T-helper 2 cell treated with Interferon-gamma antibody and Interleukin-4, amounts not matched to agents 100 ng/mL and 5 ng/mL, for 36 hours (primary cell): ENCODE measurements at regions not wholly inside any gene's neighbourhood (a gene's known extent, or its start where the extent isn't known, plus 50 kb on each side); places are given as distances from the start of the nearest gene placed in this dataset.
"Not testable (repeated sequence)": the region's sequence is repeated elsewhere in the genome, so short reads cannot be mapped to it uniquely, and the experiment has no call there.

Source experiments
- intact Hi-C: fragments of 100-400 bp; cut with micrococcal nuclease; formaldehyde crosslinking; loops from one replicate; pipeline ENCODE4 v1.15.1; 2023

DNA sequence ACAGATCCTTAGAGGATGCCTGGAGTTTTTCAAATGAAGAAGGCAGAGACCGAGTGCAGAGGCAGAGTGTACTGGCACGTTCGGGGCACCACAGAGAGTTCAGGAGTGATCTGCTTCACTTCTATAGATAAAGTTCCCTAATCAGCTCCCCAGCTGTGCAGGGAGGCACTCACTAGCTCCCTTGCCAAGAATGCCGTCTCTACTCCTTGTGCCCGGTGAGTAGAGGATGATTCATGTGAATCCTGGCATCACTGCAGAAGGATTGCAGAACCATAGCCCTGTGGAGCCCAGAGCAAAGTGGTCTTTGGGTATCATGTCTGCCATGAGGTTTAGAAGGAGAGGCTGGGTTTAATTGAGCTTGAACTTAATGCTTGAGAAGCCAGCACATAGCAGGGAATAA is 510.1 kb upstream of the RAB6C start:
- intact Hi-C loops = no loop called here

DNA sequence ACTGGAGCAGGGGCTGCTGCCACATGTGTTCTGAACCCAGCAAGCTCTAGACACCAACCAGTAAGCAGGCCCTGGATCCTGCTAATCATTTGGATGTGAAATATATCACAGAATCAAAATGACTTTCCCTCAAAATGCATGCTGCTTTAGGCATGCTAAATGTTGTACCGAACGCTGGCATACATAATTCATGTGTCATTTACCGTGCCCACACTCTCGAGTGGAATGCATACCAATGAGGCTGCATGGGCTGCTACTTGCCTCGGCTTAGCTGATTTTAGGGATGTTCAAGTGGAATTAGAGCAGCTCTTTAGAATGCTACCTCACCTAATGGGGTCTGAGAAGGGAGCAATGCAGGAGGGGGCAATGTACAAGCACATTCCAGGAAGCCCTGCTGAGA is 509.6 kb upstream of the RAB6C start:
- intact Hi-C loops = no loop called here

DNA sequence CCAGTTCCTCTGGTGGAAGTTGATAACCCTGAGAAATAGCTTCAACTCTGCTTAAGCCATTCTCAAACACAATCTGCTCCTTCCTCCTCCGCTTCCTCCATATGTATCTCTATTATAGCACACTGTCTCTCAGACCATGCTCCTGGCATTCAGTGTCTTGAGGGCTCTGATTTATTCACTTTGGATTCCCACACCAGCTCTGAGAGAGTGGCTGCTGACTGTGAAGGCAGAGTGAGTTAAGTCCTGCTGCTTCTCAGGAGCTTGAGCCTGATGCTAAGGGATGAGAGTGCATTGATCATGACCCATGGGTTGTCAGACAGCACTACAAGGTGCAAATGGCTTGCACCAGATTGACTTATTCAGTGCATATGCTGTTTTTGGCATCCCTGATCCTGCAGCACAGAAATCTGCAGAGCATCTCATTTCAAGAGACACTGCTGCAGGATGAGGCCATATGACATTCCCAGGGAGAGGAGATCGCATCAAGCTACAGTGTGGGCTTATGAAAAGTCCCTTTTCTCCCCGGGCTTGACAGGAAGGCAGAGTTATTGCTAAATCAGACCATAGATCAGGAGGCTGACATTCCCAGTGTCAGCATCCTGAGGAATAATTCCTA is 500.5 kb upstream of the RAB6C start:
- intact Hi-C loops = no loop called here

DNA sequence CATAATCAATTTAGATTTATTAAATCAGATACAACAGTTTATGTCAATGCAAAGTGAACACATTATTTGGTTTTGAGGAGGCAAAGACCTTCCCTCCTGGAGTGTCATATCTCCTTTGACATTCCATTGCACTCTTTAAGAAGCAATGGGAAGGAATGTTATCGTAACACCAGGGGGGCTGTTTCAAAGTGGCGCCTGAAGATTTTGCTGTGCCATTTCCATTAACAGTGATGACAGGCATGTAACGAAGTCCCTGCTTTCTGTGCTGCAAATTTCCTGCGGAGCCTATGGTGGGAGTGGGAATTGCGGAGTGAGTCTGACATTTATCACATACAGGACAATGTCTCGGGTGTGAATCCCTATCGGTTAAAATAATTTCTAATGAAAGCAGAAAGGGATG is 499.6 kb upstream of the RAB6C start:
- intact Hi-C loops = no loop called here

DNA sequence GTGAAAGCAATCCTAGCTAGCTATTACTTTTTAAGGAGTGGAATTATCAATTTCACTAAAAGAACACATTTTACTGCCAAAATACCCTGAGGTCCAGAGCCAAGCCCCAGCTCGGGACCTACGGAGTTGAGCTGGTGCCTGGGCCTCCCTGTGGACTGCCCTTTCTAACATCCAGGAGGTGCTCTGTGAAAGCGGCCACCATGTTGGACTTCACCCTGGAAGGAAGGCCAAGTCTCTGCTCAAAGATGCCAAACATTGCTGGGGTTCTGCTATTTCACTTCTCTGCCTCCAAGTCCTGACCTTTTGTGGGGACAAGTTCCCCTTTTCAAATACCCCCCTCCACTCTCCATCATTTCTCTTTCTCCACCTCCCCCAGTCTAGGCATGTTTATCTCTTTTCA is 498.7 kb upstream of the RAB6C start:
- intact Hi-C loops = no loop called here

DNA sequence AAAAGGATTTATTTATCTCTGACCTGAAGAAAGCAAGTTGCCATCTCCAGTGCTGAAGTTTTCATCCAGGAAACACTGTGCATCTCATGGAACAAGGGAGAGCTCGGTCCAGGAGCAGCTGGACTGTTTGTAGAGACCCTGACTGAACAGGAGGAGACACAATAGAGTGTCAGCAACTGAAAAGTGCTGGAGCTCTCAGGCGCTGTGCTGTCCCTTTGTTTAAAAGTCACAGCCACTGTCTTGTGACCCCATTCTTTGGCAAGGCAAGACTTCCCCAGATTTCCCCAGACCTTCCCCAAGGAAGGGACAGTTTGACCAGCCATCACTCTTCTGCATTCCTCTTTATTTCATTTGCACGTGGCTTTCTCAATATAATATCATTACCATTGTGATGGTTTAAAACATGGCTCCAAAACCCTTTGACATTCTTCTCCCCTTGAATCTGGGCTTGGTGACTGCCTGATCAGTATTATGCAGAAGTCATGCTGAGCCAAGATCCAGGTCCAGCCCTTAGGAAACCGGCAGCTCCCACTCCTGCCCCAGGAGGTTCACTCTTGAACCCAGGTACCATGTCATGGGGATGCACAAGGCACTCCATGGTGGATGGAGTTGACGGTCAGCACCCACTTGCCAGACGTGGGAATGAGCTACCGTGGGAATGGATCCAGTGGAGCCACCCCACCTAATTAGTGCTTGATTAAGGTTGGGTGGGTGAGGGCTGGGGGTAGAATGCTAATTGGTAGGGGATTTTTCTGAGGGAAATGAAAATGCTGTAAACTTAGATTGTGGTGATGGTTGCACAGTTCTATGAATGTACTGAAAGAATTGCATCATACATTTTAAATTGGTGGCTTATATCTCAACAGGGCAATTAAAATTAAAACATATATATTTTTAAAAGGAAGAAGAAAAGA is 497.9 kb upstream of the RAB6C start:
- intact Hi-C loops = no loop called here

DNA sequence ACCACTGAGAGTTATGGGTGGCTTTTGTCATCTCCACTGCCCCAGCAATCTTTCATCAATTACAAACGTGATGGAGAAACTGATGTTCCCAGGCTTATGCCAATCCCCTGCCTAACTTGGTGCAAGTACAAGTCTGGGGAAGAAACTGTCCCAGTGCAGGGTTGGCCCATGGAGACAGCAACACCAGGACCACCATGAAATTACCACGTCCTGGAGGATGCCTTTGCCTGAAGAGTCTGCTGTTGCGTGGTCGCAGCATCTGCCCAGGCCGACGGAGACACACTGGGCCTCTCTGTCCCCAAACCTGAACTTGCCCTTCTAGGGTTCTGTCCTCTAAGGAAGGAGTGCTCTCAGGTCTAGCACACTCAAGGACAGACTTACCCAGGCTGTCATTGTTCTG is 496.8 kb upstream of the RAB6C start:
- intact Hi-C loops = no loop called here

DNA sequence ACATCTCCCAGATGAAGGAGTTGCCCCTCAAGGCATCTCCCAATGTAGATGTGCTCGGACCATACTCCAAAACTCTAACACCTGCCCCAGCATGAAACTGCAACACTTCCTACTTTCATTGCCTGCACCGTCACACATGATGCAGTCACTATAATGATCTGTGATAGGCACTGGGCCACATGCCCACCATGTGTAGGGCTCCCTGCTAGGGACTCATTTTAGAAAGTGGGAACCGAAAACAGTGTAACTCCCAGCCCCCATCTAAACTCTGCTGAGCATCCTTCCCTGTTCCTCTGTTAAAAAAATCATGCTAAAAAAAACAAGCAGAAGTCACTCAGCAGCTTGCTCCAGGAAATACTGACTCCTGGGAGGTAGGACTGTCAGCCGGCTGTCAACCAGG is 496.1 kb upstream of the RAB6C start:
- intact Hi-C loops = no loop called here

DNA sequence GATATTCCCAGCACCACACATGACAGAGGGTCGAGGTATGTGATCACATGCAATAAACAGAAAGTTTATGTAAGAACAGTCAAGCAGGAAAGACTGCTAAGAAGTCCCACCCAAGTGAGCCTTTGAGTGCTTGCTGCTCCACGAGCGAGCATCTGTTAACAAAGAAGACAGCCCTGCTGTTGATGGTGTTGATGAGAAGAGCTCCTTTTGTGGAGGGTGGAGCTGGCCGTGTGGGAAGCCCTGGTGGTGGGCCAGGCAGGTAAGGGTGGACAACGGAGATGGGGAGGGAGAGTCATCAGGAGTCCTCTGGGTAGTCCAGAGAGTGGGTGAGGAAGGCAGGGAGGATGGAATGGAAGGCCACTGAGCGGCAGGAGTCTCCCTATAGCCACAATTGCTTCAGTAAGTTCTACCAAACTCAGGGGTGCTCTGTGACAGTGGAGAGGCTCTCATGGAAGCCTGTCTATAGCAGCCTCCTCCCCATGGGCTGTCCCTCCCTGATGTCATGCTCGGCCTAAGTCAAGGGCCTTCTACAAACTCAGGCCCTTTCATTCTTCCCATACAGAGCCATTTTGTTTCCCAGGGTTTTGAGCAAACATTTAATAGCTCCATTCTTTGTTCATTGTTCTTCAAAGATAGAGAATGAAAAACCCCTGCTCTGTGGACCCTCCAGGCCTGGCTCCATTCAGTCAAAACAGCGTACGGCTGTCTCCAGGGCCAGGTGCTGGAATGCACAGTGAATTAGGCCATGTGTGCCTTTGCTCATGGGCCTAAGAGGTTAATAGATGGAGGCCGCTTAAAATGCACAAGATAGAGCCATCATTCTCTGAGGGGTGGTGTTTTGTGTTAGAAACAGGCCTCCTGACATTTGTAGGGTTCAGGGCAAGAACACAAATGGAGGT is 494.2 kb upstream of the RAB6C start:
- intact Hi-C loops = no loop called here

DNA sequence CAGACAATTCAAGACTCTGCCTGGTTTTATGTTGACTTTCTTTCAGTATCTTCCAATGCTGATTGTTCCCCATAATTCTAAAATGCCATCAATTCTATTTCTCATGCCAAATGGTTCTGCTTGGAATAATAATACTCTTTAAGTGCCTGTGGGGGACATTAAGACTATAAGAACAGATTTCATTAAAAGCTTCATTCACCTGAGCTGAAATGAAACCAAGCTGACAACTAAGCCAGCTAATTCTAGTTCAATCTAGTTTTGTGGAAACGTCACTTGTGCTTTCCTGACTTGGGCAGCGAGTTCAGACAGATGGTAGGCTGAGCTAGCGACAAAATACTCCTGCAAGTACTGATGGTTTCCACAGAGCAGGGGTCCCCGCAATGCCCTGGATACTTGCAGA is 491.1 kb upstream of the RAB6C start:
- intact Hi-C loops = no loop called here

DNA sequence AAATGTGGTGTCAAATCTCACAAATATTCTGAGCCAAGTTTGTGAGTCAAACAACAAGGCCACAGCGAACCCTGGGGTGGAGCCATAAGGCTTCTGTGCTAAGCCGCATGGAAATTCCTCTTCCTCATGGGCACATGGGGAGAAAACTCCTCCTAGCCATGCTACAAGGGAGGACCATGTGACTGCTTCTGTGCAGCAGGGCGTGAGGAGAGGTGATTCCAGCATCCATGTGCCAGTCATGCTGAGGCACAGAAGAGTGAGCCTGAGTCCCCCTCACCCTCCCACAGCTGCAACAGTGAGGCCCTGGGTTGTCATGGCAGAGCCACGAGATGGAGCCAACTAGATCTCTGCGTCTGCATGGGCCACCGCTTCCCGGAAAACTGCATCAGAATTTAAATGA is 488.8 kb upstream of the RAB6C start:
- intact Hi-C loops = no loop called here

DNA sequence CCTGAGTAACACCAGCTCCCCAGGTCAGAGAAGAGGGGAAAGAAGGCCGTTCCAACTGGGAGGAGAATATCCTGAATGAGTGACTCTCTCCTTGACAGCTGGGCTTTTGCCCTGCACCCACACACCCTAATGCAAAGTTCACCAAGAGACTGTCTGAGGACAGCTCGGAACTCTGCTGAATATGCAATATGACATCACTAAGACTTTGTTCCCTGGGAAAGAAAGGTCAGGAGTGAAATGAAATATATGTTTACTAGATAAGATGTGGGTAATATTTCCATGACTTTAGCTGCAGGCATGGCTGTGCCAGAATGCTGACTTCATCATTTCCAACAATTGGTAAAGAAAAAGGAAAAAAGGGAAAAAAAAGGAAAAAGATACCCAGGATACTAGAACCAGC is 488.2 kb upstream of the RAB6C start:
- intact Hi-C loops = no loop called here

DNA sequence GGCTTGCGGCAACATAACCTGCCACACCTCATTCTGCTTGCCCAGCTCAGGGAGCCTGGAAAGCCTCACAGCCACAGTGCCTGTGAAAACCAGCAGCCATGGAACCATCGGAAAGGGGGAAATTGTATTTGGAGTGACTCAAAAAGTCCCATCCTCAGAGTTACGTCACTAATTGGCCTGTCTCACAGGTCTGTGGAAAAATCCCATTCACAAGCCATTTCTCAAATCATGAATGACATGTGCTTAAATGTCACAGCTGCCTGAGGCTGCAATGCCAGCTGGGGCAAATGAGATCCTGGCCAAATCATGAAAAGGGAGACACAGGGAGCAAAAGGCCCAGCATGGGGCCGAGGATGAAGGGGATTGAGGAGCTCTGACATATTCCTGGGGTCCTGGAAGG is 486.9 kb upstream of the RAB6C start:
- intact Hi-C loops = no loop called here

DNA sequence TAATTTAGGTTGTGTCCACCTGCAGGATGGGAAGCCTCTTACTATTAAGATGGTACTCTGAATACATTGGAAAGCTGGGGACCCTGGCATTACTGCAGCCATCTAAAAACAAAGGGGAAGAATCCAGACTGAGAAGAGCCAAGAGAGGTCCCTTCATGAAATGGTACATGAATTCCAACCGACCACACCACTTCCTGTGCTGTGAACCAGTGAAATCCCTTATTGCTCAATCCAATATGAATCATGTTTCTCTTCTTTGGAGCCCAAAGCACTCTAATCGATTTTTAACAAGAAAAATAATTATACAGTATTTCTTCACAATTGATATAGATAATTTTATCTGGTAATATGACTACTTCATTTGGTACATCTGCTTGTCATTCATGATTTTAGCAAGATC is 479.7 kb upstream of the RAB6C start:
- intact Hi-C loops = no loop called here

DNA sequence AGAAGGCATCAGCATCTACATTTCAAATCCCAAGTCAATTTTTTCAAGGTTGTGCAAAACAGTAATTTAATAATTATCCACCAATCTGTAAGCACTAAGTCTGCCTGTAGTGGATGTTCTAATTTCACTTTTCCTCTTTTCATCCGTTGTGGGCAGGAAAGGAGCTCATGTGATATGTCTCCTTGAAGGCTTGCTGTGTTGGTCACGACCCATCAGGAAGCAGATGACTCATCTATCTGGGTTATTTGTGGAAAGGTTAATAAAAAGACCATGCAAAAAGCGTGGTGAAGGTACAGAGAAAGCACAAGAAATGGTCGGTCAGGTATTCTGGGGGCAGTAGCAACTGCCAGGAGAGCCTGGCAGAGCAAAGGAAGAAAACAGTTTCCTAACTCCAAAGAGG is 476.7 kb upstream of the RAB6C start:
- intact Hi-C loops = no loop called here

DNA sequence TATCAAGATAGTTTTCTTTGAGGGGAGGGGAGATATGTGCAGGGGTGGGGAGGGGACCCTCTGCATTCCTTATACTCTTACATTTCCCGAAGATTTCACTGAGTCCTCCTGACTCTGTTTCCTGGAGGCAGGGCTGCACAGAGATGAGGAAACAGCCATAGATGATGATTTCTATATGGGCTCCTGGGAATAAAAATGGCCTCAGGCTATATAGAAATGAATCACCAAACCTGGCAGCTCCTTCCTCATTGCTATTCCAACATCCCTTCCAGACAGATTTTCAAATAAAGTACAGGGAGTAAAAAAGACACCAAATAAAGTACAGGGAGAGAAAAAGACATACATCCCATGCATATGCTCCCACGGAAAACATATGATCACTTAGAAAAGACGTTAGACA is 474.8 kb upstream of the RAB6C start:
- intact Hi-C loops = no loop called here

DNA sequence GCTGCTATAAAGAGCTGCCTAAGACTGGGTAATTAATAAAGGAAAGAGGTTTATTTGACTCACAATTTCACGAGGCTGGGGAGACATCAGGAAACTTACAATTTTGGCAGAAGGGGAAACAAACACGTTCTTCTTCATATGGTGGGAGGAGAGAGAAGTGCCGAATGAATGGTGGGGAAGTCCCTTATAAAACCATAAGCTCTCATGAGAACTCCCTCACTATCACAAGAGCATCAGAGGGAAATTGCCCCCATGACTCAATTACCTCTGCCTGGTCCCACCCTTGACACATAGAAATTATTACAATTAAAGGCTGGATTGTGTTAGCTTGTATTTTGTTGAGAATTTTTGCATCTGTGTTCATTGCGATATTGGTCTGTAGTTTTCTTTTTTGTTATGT is 460.5 kb upstream of the RAB6C start:
- intact Hi-C loops = no loop called here

DNA sequence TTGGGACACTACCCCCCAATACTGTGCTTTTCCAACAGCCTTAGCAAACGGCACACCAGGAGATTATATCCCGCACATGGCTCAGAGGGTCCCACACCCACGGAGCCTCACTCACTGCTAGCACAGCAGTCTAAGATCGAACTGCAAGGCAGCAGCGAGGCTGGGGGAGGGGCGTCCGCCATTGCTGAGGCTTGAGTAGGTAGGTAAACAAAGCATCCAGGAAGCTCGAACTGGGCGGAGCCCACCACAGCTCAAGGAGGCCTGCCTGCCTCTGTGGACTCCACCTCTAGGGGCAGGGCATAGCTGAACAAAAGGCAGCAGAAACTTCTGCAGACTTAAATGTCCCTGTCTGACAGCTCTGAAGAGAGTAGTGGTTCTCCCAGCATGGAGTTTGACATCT is 447.3 kb upstream of the RAB6C start:
- intact Hi-C loops = not testable (repeated sequence)

DNA sequence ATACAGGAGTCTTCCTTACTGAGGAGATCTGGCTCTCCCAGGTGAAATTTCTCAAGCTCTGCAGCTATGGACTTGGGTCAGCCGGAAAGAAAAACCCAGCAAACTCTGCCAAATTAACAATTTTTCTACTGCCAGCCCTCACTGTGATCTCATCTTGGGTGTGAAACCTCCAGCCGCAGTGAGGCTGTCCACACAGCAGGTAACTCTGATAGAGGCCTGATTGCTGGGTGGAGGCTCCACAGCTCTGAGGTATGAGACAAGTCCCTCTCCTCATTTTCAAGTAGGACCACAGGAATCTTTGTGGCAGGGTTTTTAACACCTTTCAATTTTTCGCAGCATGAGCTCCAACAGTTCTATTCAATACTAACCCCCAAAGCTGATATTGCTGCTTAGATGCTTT is 430.6 kb upstream of the RAB6C start:
- intact Hi-C loops = no loop called here

DNA sequence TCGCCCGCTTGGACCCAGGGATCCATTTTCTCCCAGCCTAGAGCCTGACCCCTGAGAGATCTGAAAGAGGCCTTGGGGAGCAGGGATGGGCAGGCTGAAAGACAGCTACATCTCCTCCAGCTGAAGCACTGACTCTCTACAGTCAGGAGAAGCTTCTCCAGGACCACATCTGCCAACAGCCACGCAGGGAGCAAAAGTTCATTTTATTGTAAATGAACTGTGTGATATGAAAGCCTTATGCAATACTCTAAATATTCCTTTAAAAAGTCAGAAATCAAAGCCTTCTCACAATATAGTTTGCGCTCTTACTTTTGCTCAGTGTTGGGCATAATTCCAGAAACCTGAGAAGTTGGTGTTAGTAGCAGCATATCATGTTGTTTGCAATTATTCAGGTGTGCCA is 428.9 kb upstream of the RAB6C start:
- intact Hi-C loops = no loop called here

DNA sequence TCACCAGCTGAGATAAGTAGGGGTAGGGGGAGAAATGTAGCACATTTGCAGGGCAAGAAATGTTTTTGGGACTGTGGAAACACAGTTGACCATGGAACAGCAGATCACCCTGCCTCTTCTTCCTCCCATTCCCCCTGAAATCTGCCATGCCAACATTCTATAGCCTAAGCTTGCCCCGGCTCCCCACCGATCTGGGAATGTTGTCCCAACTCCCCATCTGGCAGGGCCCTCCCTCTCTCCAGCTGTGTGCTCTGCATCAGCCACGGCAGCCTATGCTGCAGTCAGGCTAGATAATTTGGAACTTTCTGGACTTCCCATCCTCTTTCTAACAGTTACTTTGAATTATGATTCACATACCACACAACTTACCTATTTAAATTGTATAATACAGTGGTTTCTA is 425.1 kb upstream of the RAB6C start:
- intact Hi-C loops = no loop called here

DNA sequence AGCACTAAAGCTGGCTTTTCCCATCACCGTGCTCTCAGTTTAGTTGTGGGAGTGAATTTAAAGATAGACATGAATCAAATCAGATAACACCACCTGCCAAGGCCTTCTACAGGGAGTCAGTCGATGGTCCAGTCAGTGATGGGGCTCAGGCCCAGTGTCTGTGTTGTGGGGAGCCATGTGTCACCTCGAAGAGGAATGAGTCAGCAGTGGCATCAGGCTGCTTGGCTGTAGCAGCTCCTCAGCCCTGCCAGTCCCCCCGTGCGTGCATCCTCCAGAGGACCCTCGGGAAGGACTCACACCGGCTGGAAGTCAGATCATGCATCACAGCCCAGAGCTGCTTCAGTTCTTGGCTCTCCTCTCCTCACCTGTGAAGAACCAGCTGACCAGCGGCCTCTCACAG is 420.4 kb upstream of the RAB6C start:
- intact Hi-C loops = no loop called here
